ENCODE measurements at regions not wholly inside any gene's neighbourhood (a gene's known extent, or its start where the extent isn't known, plus 50 kb on each side); places are given as distances from the start of the nearest gene placed in this dataset.

DNA sequence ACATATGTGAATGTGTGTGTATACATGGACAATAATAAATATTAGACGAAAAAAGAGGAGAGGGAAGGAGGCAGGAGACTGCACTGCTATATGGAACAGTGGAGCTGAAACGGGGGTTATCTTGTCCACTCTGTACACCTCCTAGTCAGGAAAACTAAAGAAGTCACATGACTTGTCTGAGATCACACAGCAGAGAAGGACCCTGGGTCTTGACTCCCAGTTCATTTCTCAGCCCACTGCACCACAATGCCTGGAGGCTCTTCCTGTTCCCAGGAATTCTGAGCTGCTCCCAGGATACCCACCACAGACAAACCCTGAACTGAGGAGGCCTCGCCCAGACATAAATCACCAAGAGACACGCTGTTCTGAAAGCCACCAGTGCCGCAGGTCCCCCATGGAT, 349.6 kb downstream of the CTTN start:
- no peak for TF ChIP-seq CTCF (IDR thresholded peaks at IDR 0.05)
- intact Hi-C loops (cut with DNase I): no loop called here
- H3K4me1 ChIP-seq: no peaks in the 10 kb centered on the region
- peaks cover 0 to 22% (median 3%) of the 10 kb centered on the region in 3 donors for H3K27me3 ChIP-seq (ENCODE audit: insufficient read depth in 3 of 3, low read length in 2 of 3)
- 76 to 86% (median 78%) methylated on average over 5 of the region's 5 CpGs for WGBS, 3 donors
- no peak overlapping the region for H3K27ac ChIP-seq
- no peak for DNase-seq
- H3K4me3 ChIP-seq: no peak overlapping the region
- no peaks in the 10 kb centered on the region for H3K36me3 ChIP-seq (ENCODE audit: insufficient read depth in 1 of 2, low read depth in 1 of 2)
- peaks cover 11% of the 10 kb centered on the region for H3K9me3 ChIP-seq
- ATAC-seq: no peak

DNA sequence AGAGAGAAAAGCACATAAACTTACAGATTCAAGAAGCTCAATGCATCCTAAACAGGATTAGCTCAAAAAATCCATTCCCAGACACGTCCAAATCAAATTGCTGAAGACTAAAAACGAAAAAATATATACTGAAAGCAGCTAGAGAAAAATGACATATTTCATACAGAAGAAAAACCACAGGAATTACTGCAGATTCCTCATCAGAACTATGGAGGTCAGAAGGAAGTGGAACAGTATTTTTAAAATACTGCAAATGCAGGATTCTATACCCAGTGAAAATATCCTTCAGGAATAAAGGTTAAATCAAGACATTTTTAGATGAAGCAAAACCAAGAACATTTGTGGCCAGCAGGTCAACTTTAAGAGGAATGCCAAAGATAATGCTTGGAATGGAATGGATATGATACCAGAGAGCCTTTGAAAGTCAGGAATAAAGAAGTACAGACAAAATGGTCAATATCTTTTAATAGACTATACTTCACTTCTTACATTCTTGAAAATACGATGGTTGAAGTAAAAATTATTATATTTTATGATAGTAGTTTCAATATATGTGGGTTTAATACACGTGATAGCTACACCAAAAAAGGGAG, 352.9 kb downstream of the CTTN start:
- no peak for DNase-seq
- Histone ChIP-seq H3K27me3 (ENCODE audit: insufficient read depth in 3 of 3, low read length in 2 of 3) (peaks cover 0 to 4% (median 3%) of the 10 kb centered on the region in 3 donors), H3K9me3 (peaks cover 11% of the 10 kb centered on the region), H3K4me3 (no peak overlapping the region), H3K36me3 (ENCODE audit: insufficient read depth in 1 of 2, low read depth in 1 of 2) (no peaks in the 10 kb centered on the region), H3K4me1 (no peaks in the 10 kb centered on the region), H3K27ac (no peak overlapping the region)
- no peak for TF ChIP-seq CTCF (IDR thresholded peaks at IDR 0.05)
- 68 to 77% (median 70%) methylated on average over 4 of the region's 4 CpGs for WGBS, 3 donors
- no peak for ATAC-seq
- intact Hi-C loops (cut with DNase I): loop anchor here in 1 of 2 donors (10.0 kb wide), 1 partner anchor 186 kb away; no protein-coding TSS in a partner anchor

GRCh38 chr11:70755410-70756158, 357.3 kb downstream of the CTTN start:
- H3K4me1 ChIP-seq: no peaks in the 10 kb centered on the region
- intact Hi-C loops (cut with DNase I): loop anchor here (1.0 to 10.0 kb wide), 3 partner anchors 191 to 289 kb away; no protein-coding TSS in a partner anchor

DNA sequence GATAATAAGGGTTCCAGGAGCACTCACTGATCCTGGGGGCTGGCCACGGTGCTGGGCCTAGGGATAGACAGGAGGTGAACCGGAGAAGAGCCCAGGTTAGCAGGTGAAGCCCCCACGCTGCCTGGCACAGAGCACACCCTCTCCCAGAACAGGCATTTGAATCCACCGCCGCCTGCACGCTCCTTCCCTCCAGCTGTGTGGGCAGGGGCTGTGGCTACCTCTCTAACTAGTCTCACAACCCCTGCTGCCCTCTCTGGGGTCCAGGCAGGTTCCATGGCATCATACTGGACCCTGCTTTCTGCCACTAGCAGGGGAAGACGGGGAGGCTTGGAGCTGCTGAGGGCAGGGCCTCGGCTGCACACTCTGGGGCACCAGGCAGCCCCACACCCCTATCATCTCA, 358.0 kb downstream of the CTTN start:
- no peak for TF ChIP-seq CTCF (IDR thresholded peaks at IDR 0.05)
- Histone ChIP-seq H3K4me3 (no peak overlapping the region), H3K27ac (no peak overlapping the region), H3K9me3 (no peaks in the 10 kb centered on the region), H3K4me1 (no peaks in the 10 kb centered on the region), H3K36me3 (ENCODE audit: insufficient read depth in 1 of 2, low read depth in 1 of 2) (no peaks in the 10 kb centered on the region), H3K27me3 (ENCODE audit: insufficient read depth in 3 of 3, low read length in 2 of 3) (peaks cover 0 to 22% (median 5%) of the 10 kb centered on the region in 3 donors)
- DNase-seq (no peak), ATAC-seq (no peak)
- 83 to 91% (median 89%) methylated on average over 8 of the region's 8 CpGs for WGBS, 3 donors
- intact Hi-C loops (cut with DNase I): loop anchor here (2.0 to 10.0 kb wide), 2 partner anchors 192 to 290 kb away; no protein-coding TSS in a partner anchor

More at GRCh38 chr11:70755410-70756158, 357.3 kb downstream of the CTTN start:
- 3 to 10% (median 9%) methylated on average over 34 to 37 of the region's 37 CpGs for WGBS, 3 donors
- DNase-seq: peak; percentile 73 to 86
- Histone ChIP-seq H3K27me3 (ENCODE audit: insufficient read depth in 3 of 3, low read length in 2 of 3) (peaks cover 0 to 18% (median 5%) of the 10 kb centered on the region in 3 donors), H3K9me3 (peaks cover 7% of the 10 kb centered on the region), H3K27ac (no peak overlapping the region), H3K4me3 (no peak overlapping the region), H3K36me3 (ENCODE audit: insufficient read depth in 1 of 2, low read depth in 1 of 2) (no peaks in the 10 kb centered on the region)
- TF ChIP-seq CTCF (IDR thresholded peaks at IDR 0.05): peak; percentile 96
- ATAC-seq: peak; percentile 96 to 99 (median 97)
